ENCODE measurements at regions not wholly inside any gene's neighbourhood (a gene's known extent, or its start where the extent isn't known, plus 50 kb on each side); places are given as distances from the start of the nearest gene placed in this dataset.

- DNase-seq: no peak
These were observed 161.2 kb upstream of the MBL2 start for GRCh38 chr10:52933748-52934147.

- DNase-seq: no peak
These were observed 155.1 kb upstream of the MBL2 start for GRCh38 chr10:52927678-52928077.

GRCh38 chr10:52923520-52923919 lies 150.9 kb upstream of the MBL2 start:
- no peak for DNase-seq

GRCh38 chr10:52918714-52919305 lies 146.2 kb upstream of the MBL2 start:
- no peak for DNase-seq

GRCh38 chr10:52915391-52915790 lies 142.8 kb upstream of the MBL2 start:
- no peak for DNase-seq

- DNase-seq: no peak
These were observed 138.6 kb upstream of the MBL2 start for GRCh38 chr10:52911163-52911562.

- no peak for DNase-seq
These were observed 135.9 kb upstream of the MBL2 start for GRCh38 chr10:52908478-52908877.

GRCh38 chr10:52906046-52906445 lies 133.5 kb upstream of the MBL2 start:
- DNase-seq: no peak

- no peak for DNase-seq
These were observed 130.9 kb upstream of the MBL2 start for GRCh38 chr10:52903397-52903938.

- DNase-seq: no peak
These were observed 128.0 kb upstream of the MBL2 start for GRCh38 chr10:52900593-52900992.

GRCh38 chr10:52897162-52897561 lies 124.6 kb upstream of the MBL2 start:
- DNase-seq: no peak

- DNase-seq: no peak
These were observed 122.5 kb upstream of the MBL2 start for GRCh38 chr10:52895059-52895458.

GRCh38 chr10:52890281-52890680 lies 117.7 kb upstream of the MBL2 start:
- no peak for DNase-seq

GRCh38 chr10:52889611-52890010 lies 117.0 kb upstream of the MBL2 start:
- no peak for DNase-seq

- DNase-seq: no peak
These were observed 111.7 kb upstream of the MBL2 start for GRCh38 chr10:52883996-52884871.

- no peak for DNase-seq
These were observed 106.7 kb upstream of the MBL2 start for GRCh38 chr10:52879091-52879807.

- no peak for DNase-seq
These were observed 104.9 kb upstream of the MBL2 start for GRCh38 chr10:52877451-52877850.

- DNase-seq: no peak
These were observed 102.8 kb upstream of the MBL2 start for GRCh38 chr10:52875336-52875735.

GRCh38 chr10:52874581-52874980 lies 102.0 kb upstream of the MBL2 start:
- DNase-seq: no peak

- no peak for DNase-seq
These were observed 98.7 kb upstream of the MBL2 start for GRCh38 chr10:52871191-52871843.

GRCh38 chr10:52870562-52870961 lies 98.0 kb upstream of the MBL2 start:
- DNase-seq: no peak

GRCh38 chr10:52869864-52870263 lies 97.3 kb upstream of the MBL2 start:
- DNase-seq: no peak

GRCh38 chr10:52865213-52865612 lies 92.6 kb upstream of the MBL2 start:
- DNase-seq: no peak
